HEK293 (cell line): ENCODE measurements at regions not wholly inside any gene's neighbourhood (a gene's known extent, or its start where the extent isn't known, plus 50 kb on each side); places are given as distances from the start of the nearest gene placed in this dataset.

ENCODE experiments used
- CTCF ChIA-PET: fragments of 350-600 bp; formaldehyde crosslinking; extraction: SDS; loops from one replicate; lab custom pipeline; 2021; ENCODE audit warnings: antibody characterized with exemption; lab: Yijun Ruan, JAX
- POLR2A ChIA-PET: fragments of 300-600 bp; formaldehyde crosslinking; extraction: SDS; loops from one replicate; lab custom pipeline; 2020; ENCODE audit warnings: antibody characterized with exemption, inconsistent platforms; lab: Yijun Ruan, JAX
- H3K27ac ChIP-seq: fragments of 200-500 bp; sonication (Bioruptor generic); 2 replicates; pipeline ENCODE4 v1.5.1; 2014; ENCODE audit warnings: low read depth, low read length, control low read depth, inconsistent platforms; ENCODE audit errors: extremely low read depth
- H3K36me3 ChIP-seq, 2 experiments: fragments of 200-500 bp in 1 of 2; sonication (Bioruptor generic) in 1 of 2; 1 replicate in 1 of 2; 2 replicates in 1 of 2; pipeline ENCODE4 v1.5.1; 2014 to 2017; ENCODE audit warnings: inconsistent platforms in 2 of 2, low read length in 2 of 2; ENCODE audit not compliant: control insufficient read depth in 2 of 2, insufficient read depth in 1 of 2
- H3K4me1 ChIP-seq: fragments of 200-500 bp; sonication (Bioruptor generic); 2 replicates; pipeline ENCODE4 v1.5.1; 2014; ENCODE audit warnings: mild to moderate bottlenecking, low read length, inconsistent platforms; ENCODE audit not compliant: control insufficient read depth, insufficient read depth
- H3K4me3 ChIP-seq: 2 replicates; pipeline ENCODE4 v1.5.1; 2011; ENCODE audit warnings: low read depth, mild to moderate bottlenecking, control low read depth, low read length, moderate library complexity
- H3K9me3 ChIP-seq: fragments of 200-500 bp; sonication (Bioruptor generic); 2 replicates; pipeline ENCODE4 v1.5.1; 2014; ENCODE audit warnings: low read depth, low read length, inconsistent platforms; ENCODE audit not compliant: control insufficient read depth, insufficient read depth
- HOXC10 ChIP-seq: sonication (generic); formaldehyde crosslinking; IDR thresholded peaks from 2 replicates; pipeline ENCODE4 v1.8.1; 2023; ENCODE audit warnings: mild to moderate bottlenecking, missing genetic modification reagents
- IKZF3 ChIP-seq: fragments of 450-650 bp; IDR thresholded peaks from 2 replicates; pipeline ENCODE4 v1.5.0; 2018; ENCODE audit warnings: missing biosample characterization, mild to moderate bottlenecking, missing genetic modification characterization, moderate library complexity
- KLF10 ChIP-seq: fragments of 450-650 bp; IDR thresholded peaks from 2 replicates; pipeline ENCODE4 v1.5.1; 2018; ENCODE audit warnings: missing biosample characterization, mild to moderate bottlenecking, missing genetic modification characterization
- OVOL3 ChIP-seq: fragments of 450-650 bp; formaldehyde crosslinking; IDR thresholded peaks from 2 replicates; pipeline ENCODE4 v1.5.1; 2016; ENCODE audit warnings: missing biosample characterization, missing genetic modification characterization
- SP7 ChIP-seq: fragments of 450-650 bp; formaldehyde crosslinking; IDR thresholded peaks from 2 replicates; pipeline ENCODE4 v1.5.1; 2016; ENCODE audit warnings: missing biosample characterization, missing genetic modification characterization
- ZNF121 ChIP-seq: fragments of 450-650 bp; formaldehyde crosslinking; IDR thresholded peaks from 2 replicates; pipeline ENCODE4 v1.5.1; 2016; ENCODE audit warnings: missing biosample characterization, missing genetic modification characterization
- ZNF138 ChIP-seq: fragments of 450-650 bp; formaldehyde crosslinking; IDR thresholded peaks from 2 replicates; pipeline ENCODE4 v1.5.1; 2016; ENCODE audit warnings: missing biosample characterization, missing genetic modification characterization, borderline replicate concordance
- ZNF146 ChIP-seq: fragments of 450-650 bp; formaldehyde crosslinking; IDR thresholded peaks from 2 replicates; pipeline ENCODE4 v1.5.1; 2016; ENCODE audit warnings: missing biosample characterization, missing genetic modification characterization
- ZNF23 ChIP-seq: fragments of 450-650 bp; formaldehyde crosslinking; IDR thresholded peaks from 2 replicates; pipeline ENCODE4 v1.5.1; 2016; ENCODE audit warnings: missing biosample characterization, missing genetic modification characterization, borderline replicate concordance
- ZNF266 ChIP-seq: fragments of 450-650 bp; formaldehyde crosslinking; IDR thresholded peaks from 2 replicates; pipeline ENCODE4 v1.5.1; 2016; ENCODE audit warnings: missing biosample characterization, missing genetic modification characterization, low read depth
- ZNF510 ChIP-seq: fragments of 450-650 bp; formaldehyde crosslinking; IDR thresholded peaks from 2 replicates; pipeline ENCODE4 v1.5.1; 2018; ENCODE audit warnings: mild to moderate bottlenecking, missing genetic modification characterization, missing biosample characterization; ENCODE audit not compliant: insufficient replicate concordance
- ZNF560 ChIP-seq: fragments of 450-650 bp; formaldehyde crosslinking; IDR thresholded peaks from 2 replicates; pipeline ENCODE4 v1.5.1; 2017; ENCODE audit warnings: missing biosample characterization, missing genetic modification characterization, borderline replicate concordance
- ZNF623 ChIP-seq: fragments of 450-650 bp; formaldehyde crosslinking; IDR thresholded peaks from 2 replicates; pipeline ENCODE4 v1.5.1; 2016; ENCODE audit warnings: missing biosample characterization, missing genetic modification characterization
- ZNF670 ChIP-seq: fragments of 450-650 bp; formaldehyde crosslinking; IDR thresholded peaks from 2 replicates; pipeline ENCODE4 v1.5.1; 2016; ENCODE audit warnings: missing biosample characterization, missing genetic modification characterization, low read depth
- ZSCAN23 ChIP-seq: fragments of 450-650 bp; formaldehyde crosslinking; IDR thresholded peaks from 2 replicates; pipeline ENCODE4 v1.5.1; 2016; ENCODE audit warnings: missing biosample characterization, missing genetic modification characterization
- TF ChIP-seq, protein P1 (sequence below): fragments of 450-650 bp; formaldehyde crosslinking; IDR thresholded peaks from 2 replicates; pipeline ENCODE4 v1.5.1; 2016; ENCODE audit warnings: missing biosample characterization, missing genetic modification characterization
- TF ChIP-seq, protein P2 (sequence below): fragments of 450-650 bp; formaldehyde crosslinking; IDR thresholded peaks from 2 replicates; pipeline ENCODE4 v1.5.1; 2017; ENCODE audit warnings: missing biosample characterization, missing genetic modification characterization
- TF ChIP-seq, protein P3 (sequence below): fragments of 450-650 bp; formaldehyde crosslinking; IDR thresholded peaks from 2 replicates; pipeline ENCODE4; 2016; ENCODE audit warnings: missing biosample characterization, missing genetic modification characterization
- TF ChIP-seq, protein P4 (sequence below): fragments of 450-650 bp; formaldehyde crosslinking; IDR thresholded peaks from 2 replicates; pipeline ENCODE4 v1.5.1; 2016; ENCODE audit warnings: missing biosample characterization, missing genetic modification characterization
- TF ChIP-seq, protein P5 (sequence below): IDR thresholded peaks from 2 replicates; pipeline ENCODE4 v1.6.1; 2011; ENCODE audit warnings: mild to moderate bottlenecking, low read depth, low read length, borderline replicate concordance
- TF ChIP-seq, protein P6 (sequence below): fragments of 450-650 bp; formaldehyde crosslinking; IDR thresholded peaks from 2 replicates; pipeline ENCODE4 v1.5.1; 2016; ENCODE audit warnings: missing biosample characterization, missing genetic modification characterization, borderline replicate concordance
- TF ChIP-seq, protein P7 (sequence below): fragments of 450-650 bp; formaldehyde crosslinking; IDR thresholded peaks from 2 replicates; pipeline ENCODE4 v1.5.1; 2016; ENCODE audit warnings: missing biosample characterization, missing genetic modification characterization

DNA sequence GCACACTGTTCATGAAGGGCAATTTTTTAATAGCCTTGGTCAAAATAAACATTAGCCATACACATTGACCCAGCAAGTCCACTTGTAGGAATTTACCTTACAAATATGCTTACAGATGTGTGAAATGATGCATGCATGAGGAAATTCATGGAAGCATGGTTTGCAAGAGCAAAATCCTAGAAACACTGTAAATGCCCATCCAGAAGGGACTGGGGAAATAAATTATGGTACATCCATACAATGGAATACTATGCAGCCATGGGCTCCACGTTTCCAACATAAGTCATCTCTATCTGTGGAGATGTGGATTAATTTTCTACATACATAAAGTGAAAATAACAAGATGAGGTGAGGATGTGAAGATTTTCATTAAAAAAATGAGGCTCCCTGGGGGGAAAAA is 99.1 kb downstream of the NPY start:
- Histone ChIP-seq H3K4me3 (no peak overlapping the region), H3K36me3 (no peaks in the 10 kb centered on the region), H3K4me1 (no peaks in the 10 kb centered on the region), H3K27ac (no peak overlapping the region), H3K9me3 (no peaks in the 10 kb centered on the region)
- ChIA-PET POLR2A (no interaction called here), CTCF (no interaction called here)
- TF ChIP-seq, protein P1, sequence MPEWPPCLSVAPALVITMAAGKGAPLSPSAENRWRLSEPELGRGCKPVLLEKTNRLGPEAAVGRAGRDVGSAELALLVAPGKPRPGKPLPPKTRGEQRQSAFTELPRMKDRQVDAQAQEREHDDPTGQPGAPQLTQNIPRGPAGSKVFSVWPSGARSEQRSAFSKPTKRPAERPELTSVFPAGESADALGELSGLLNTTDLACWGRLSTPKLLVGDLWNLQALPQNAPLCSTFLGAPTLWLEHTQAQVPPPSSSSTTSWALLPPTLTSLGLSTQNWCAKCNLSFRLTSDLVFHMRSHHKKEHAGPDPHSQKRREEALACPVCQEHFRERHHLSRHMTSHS (tag by site-specific recombination): no peak
- TF ChIP-seq OVOL3 (tag by site-specific recombination): no peak

DNA sequence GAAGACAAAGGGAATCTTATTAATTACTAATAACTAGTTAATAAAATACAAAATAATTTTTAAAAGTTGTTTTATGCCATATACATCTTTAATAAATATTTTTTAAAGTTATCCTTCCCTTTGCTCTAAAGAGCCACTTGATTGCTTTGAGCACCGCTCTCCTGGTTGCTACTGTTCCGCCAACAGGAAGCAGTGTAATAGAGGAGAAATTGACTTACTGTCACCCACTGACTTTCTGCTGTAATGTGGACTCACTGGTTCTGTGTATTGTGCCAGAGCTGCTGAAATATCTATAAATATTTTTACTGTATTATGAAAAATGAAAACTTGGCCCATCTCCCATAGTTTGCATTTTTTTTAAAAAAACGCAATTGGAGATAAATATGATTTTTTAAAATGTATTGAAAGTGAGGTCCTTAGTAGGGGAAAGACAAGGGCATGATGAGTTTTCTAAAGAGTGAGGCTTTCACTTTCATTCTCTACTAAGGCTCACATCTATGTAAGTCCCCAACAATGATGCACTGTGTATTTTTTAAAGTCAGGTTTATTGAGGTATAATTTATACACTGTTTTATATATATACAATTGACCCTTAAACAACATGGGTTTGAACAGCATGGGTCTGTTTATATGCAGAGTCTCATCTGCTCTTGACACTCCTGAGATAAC is 100.5 kb downstream of the NPY start:
- H3K4me3 ChIP-seq: no peak overlapping the region
- TF ChIP-seq, protein P2, sequence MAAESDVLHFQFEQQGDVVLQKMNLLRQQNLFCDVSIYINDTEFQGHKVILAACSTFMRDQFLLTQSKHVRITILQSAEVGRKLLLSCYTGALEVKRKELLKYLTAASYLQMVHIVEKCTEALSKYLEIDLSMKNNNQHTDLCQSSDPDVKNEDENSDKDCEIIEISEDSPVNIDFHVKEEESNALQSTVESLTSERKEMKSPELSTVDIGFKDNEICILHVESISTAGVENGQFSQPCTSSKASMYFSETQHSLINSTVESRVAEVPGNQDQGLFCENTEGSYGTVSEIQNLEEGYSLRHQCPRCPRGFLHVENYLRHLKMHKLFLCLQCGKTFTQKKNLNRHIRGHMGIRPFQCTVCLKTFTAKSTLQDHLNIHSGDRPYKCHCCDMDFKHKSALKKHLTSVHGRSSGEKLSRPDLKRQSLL (tag by site-specific recombination): no peak
- no peak for TF ChIP-seq ZNF138 (tag by site-specific recombination)
- TF ChIP-seq ZNF670 (tag by site-specific recombination): no peak
- no peak for TF ChIP-seq ZNF510
- TF ChIP-seq ZNF623 (tag by site-specific recombination): no peak
- TF ChIP-seq, protein P3, sequence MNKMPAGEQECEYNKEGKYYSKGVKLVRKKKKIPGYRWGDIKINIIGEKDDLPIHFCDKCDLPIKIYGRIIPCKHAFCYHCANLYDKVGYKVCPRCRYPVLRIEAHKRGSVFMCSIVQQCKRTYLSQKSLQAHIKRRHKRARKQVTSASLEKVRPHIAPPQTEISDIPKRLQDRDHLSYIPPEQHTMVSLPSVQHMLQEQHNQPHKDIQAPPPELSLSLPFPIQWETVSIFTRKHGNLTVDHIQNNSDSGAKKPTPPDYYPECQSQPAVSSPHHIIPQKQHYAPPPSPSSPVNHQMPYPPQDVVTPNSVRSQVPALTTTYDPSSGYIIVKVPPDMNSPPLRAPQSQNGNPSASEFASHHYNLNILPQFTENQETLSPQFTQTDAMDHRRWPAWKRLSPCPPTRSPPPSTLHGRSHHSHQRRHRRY (tag by site-specific recombination): no peak
- TF ChIP-seq ZNF121 (tag by site-specific recombination): no peak
- TF ChIP-seq HOXC10 (CRISPR knock-in tag): no peak
- TF ChIP-seq, protein P4, sequence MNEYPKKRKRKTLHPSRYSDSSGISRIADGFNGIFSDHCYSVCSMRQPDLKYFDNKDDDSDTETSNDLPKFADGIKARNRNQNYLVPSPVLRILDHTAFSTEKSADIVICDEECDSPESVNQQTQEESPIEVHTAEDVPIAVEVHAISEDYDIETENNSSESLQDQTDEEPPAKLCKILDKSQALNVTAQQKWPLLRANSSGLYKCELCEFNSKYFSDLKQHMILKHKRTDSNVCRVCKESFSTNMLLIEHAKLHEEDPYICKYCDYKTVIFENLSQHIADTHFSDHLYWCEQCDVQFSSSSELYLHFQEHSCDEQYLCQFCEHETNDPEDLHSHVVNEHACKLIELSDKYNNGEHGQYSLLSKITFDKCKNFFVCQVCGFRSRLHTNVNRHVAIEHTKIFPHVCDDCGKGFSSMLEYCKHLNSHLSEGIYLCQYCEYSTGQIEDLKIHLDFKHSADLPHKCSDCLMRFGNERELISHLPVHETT (tag by site-specific recombination): no peak
- no peak for TF ChIP-seq ZNF266 (tag by site-specific recombination)
- TF ChIP-seq ZNF23: no peak
- H3K36me3 ChIP-seq: no peaks in the 10 kb centered on the region
- no peaks in the 10 kb centered on the region for H3K4me1 ChIP-seq
- ChIA-PET POLR2A (no interaction called here), CTCF (interaction anchor here (0.9 to 1.1 kb wide), 2 partner anchors 285 to 521 kb away, joined by 3 read pairs; no protein-coding TSS in a partner anchor)
- no peak overlapping the region for H3K27ac ChIP-seq
- no peaks in the 10 kb centered on the region for H3K9me3 ChIP-seq

DNA sequence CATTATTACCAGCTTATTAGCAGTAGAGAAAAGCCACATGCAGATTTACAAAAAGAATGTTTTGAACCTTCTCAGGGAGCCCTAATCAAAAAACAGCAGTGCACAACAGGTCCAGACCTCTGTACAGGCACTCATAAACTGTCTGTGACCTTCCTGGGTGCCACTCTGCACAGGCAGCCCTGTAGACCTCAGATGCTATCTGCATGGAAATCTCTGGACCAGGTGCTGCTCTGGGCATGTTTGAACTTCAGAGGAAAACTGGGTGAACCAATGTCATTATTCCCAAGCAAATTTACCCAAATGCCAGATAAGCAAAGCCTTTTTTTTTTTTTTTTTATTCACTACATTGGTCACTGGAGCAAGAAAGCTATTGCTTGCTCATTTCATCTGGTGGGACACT is 104.2 kb downstream of the NPY start:
- ChIA-PET POLR2A (no interaction called here), CTCF (interaction anchor here (0.7 to 0.9 kb wide), 2 partner anchors 98 to 449 kb away, joined by 3 read pairs; no protein-coding TSS in a partner anchor)
- H3K27ac ChIP-seq: no peak overlapping the region
- no peaks in the 10 kb centered on the region for H3K36me3 ChIP-seq
- H3K4me1 ChIP-seq: peaks cover 3% of the 10 kb centered on the region; the same call in 1 of the 2 replicates
- no peaks in the 10 kb centered on the region for H3K9me3 ChIP-seq
- H3K4me3 ChIP-seq: no peak overlapping the region
- TF ChIP-seq, protein P5, sequence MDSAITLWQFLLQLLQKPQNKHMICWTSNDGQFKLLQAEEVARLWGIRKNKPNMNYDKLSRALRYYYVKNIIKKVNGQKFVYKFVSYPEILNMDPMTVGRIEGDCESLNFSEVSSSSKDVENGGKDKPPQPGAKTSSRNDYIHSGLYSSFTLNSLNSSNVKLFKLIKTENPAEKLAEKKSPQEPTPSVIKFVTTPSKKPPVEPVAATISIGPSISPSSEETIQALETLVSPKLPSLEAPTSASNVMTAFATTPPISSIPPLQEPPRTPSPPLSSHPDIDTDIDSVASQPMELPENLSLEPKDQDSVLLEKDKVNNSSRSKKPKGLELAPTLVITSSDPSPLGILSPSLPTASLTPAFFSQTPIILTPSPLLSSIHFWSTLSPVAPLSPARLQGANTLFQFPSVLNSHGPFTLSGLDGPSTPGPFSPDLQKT: no peak
- TF ChIP-seq IKZF3: no peak
- no peak for TF ChIP-seq SP7 (tag by site-specific recombination)
- TF ChIP-seq KLF10 (tag by site-specific recombination): no peak
- TF ChIP-seq, protein P6, sequence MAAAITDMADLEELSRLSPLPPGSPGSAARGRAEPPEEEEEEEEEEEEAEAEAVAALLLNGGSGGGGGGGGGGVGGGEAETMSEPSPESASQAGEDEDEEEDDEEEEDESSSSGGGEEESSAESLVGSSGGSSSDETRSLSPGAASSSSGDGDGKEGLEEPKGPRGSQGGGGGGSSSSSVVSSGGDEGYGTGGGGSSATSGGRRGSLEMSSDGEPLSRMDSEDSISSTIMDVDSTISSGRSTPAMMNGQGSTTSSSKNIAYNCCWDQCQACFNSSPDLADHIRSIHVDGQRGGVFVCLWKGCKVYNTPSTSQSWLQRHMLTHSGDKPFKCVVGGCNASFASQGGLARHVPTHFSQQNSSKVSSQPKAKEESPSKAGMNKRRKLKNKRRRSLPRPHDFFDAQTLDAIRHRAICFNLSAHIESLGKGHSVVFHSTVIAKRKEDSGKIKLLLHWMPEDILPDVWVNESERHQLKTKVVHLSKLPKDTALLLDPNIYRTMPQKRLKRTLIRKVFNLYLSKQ: no peak
- no peak for TF ChIP-seq OVOL3 (tag by site-specific recombination)
- TF ChIP-seq ZNF146: no peak
- TF ChIP-seq ZNF560 (tag by site-specific recombination): no peak
- TF ChIP-seq, protein P7, sequence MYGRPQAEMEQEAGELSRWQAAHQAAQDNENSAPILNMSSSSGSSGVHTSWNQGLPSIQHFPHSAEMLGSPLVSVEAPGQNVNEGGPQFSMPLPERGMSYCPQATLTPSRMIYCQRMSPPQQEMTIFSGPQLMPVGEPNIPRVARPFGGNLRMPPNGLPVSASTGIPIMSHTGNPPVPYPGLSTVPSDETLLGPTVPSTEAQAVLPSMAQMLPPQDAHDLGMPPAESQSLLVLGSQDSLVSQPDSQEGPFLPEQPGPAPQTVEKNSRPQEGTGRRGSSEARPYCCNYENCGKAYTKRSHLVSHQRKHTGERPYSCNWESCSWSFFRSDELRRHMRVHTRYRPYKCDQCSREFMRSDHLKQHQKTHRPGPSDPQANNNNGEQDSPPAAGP (tag by site-specific recombination): no peak
- TF ChIP-seq ZSCAN23: no peak
